Kidney (tissue), 13 donors: ENCODE measurements at regions not wholly inside any gene's neighbourhood (a gene's known extent, or its start where the extent isn't known, plus 50 kb on each side); places are given as distances from the start of the nearest gene placed in this dataset.

Experiments
- DNase-seq, 5 donors: peaks; one replicate each; pipeline ENCODE4 v3.0.0-alpha.2; 2013 to 2020
- FAIRE-seq: peaks from 2 replicates; lab custom pipeline; 2012; peaks lifted over from hg19 to GRCh38; lab: Jason Lieb, UNC
- H3K27ac ChIP-seq, 2 donors: one replicate each; pipeline ENCODE4 v1.7.0; 2013; ENCODE audit warnings: low read depth in 2 of 2, low read length in 2 of 2, inconsistent platforms in 1 of 2
- H3K27me3 ChIP-seq: one replicate; pipeline ENCODE4 v1.7.1; 2013; ENCODE audit warnings: low read length, inconsistent platforms; ENCODE audit not compliant: control insufficient read depth, insufficient read depth
- H3K36me3 ChIP-seq, 3 donors: one replicate each; pipeline versions ENCODE4 v1.7.0 to v1.7.1; 2013; ENCODE audit warnings: low read length in 3 of 3, control low read depth in 1 of 3, inconsistent platforms in 1 of 3; ENCODE audit not compliant: insufficient read depth in 3 of 3, control insufficient read depth in 2 of 3
- H3K4me1 ChIP-seq, 3 donors: one replicate each; pipeline versions ENCODE4 v1.7.0 to v1.7.1; 2013; ENCODE audit warnings: low read length in 3 of 3, inconsistent platforms in 1 of 3, low read depth in 1 of 3; ENCODE audit not compliant: control insufficient read depth in 2 of 3, insufficient read depth in 2 of 3
- H3K4me3 ChIP-seq, 3 donors: one replicate each; pipeline versions ENCODE4 v1.7.0 to v1.8.1; 2013; ENCODE audit warnings: low read length in 3 of 3, control low read depth in 1 of 3, inconsistent platforms in 1 of 3
- H3K9ac ChIP-seq, 3 donors: one replicate each; pipeline versions ENCODE4 v1.7.0 to v1.7.1; 2013; ENCODE audit warnings: low read length in 3 of 3, control low read depth in 1 of 3, inconsistent platforms in 1 of 3
- H3K9me3 ChIP-seq, 3 donors: one replicate each; pipeline versions ENCODE4 v1.7.0 to v1.7.1; 2013; ENCODE audit warnings: low read length in 3 of 3, control low read depth in 1 of 3, inconsistent platforms in 1 of 3; ENCODE audit not compliant: control insufficient read depth in 2 of 3, insufficient read depth in 1 of 3
- intact Hi-C: fragments of 100-400 bp; cut with DNase I; formaldehyde crosslinking; loops from one replicate; pipeline ENCODE4 v1.11.1; 2022
- TF ChIP-seq, protein P1 (sequence below): IDR thresholded peaks from 3 replicates; pipeline ENCODE4 v1.5.1; 2012; ENCODE audit warnings: mild to moderate bottlenecking, moderate library complexity, borderline replicate concordance; ENCODE audit not compliant: insufficient read depth; ENCODE audit errors: extremely low read depth
- donor health status: control.
- donor health status: control.
- donor health status: control.
- donor health status: control.
- donor health status: control.
- donor health status: DM: yes; HTN: yes; CAD: no.
- donor health status: Normal renal cell carcinoma (clear cell type).

DNA sequence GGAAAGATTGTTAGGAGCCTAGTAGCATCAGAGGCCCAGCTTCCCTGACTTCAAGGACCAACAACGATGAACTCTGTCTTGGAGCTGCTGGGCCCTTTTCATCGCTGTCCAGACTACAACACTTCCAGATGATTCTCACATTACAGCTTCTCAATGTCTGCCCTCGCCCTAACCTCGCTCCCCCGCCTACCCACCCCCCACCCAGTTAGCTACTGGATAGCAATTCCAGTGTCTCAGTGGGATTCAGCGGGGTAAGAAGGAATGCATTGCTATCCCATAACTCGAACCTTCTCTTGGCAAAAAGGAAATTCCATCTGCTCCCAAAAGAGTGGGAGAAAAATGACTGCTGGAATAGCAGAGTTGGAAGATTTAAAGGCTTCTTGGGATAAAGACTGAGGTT, 65.0 kb downstream of the RPL37A start:
- intact Hi-C loops: no loop called here
- Histone ChIP-seq H3K36me3 (no peaks in the 10 kb centered on the region), H3K4me3 (no peak overlapping the region), H3K4me1 (no peaks in the 10 kb centered on the region), H3K9me3 (no peaks in the 10 kb centered on the region), H3K27me3 (no peaks in the 10 kb centered on the region), H3K9ac (no peak overlapping the region), H3K27ac (no peak overlapping the region)
- FAIRE-seq (no peak), DNase-seq (peak in 1 of 5 donors; percentile 50)
- TF ChIP-seq, protein P1, sequence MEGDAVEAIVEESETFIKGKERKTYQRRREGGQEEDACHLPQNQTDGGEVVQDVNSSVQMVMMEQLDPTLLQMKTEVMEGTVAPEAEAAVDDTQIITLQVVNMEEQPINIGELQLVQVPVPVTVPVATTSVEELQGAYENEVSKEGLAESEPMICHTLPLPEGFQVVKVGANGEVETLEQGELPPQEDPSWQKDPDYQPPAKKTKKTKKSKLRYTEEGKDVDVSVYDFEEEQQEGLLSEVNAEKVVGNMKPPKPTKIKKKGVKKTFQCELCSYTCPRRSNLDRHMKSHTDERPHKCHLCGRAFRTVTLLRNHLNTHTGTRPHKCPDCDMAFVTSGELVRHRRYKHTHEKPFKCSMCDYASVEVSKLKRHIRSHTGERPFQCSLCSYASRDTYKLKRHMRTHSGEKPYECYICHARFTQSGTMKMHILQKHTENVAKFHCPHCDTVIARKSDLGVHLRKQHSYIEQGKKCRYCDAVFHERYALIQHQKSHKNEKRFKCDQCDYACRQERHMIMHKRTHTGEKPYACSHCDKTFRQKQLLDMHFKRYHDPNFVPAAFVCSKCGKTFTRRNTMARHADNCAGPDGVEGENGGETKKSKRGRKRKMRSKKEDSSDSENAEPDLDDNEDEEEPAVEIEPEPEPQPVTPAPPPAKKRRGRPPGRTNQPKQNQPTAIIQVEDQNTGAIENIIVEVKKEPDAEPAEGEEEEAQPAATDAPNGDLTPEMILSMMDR: no peak

DNA sequence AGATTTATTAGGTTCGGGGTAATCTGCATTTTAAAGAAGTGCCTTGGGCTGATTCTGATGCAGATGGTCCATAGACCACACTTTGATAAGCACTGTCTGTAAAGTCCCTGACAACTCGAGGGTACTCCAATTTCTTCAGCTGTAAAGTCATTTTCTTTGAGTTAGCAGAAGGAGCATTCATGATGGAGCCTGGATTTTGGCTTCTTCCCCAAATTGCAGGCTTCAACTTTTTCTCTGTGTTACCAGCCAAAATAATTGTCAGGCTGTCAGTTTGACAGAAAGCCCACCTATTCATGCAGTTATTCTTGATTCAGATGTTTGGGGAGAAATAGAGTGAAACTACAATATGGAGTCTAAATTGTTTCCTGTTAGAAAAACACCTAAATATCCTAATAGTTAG, 66.0 kb downstream of the RPL37A start:
- intact Hi-C loops: no loop called here
- DNase-seq (no peak), FAIRE-seq (no peak)
- Histone ChIP-seq H3K27me3 (no peaks in the 10 kb centered on the region), H3K36me3 (no peaks in the 10 kb centered on the region), H3K27ac (no peak overlapping the region), H3K9ac (no peak overlapping the region), H3K9me3 (no peaks in the 10 kb centered on the region), H3K4me1 (no peaks in the 10 kb centered on the region), H3K4me3 (no peak overlapping the region)
- TF ChIP-seq, protein P1: no peak

DNA sequence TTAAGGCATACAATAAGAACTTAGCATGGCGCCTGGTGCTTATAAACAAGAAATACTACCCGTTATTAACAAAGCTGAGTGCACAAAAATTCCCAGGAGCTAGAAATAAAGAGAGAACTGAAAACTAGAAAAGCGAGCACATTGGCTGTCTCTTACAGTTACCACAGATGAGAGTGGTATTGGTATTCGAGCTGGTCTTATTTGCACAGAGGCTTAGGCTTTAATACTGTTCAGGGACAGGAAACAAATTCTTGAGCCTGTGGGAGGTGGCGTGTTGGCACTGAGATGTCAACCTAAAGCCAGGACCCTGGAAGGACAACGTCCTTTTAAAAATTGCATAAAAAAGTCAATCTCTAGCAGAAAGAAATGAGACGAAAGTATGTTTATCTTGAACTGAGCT, 67.3 kb upstream of the IGFBP2 start:
- Histone ChIP-seq H3K4me1 (no peaks in the 10 kb centered on the region), H3K4me3 (no peak overlapping the region), H3K9me3 (peaks cover 0 to 2% (median 0%) of the 10 kb centered on the region in 3 donors), H3K27ac (no peak overlapping the region), H3K27me3 (no peaks in the 10 kb centered on the region), H3K36me3 (no peaks in the 10 kb centered on the region), H3K9ac (no peak overlapping the region)
- intact Hi-C loops: no loop called here
- FAIRE-seq (no peak), DNase-seq (no peak)
- TF ChIP-seq, protein P1: no peak

- intact Hi-C loops: no loop called here
Observed at GRCh38 chr2:216568576-216568975, 64.6 kb upstream of the IGFBP2 start.

More at GRCh38 chr2:216568576-216568975, 64.6 kb upstream of the IGFBP2 start:
- Histone ChIP-seq H3K36me3 (no peaks in the 10 kb centered on the region), H3K27ac (no peak overlapping the region), H3K4me3 (no peak overlapping the region), H3K4me1 (peaks cover 0 to 3% (median 0%) of the 10 kb centered on the region in 3 donors), H3K9me3 (peaks cover 0 to 9% (median 0%) of the 10 kb centered on the region in 3 donors), H3K9ac (no peak overlapping the region), H3K27me3 (no peaks in the 10 kb centered on the region)
- TF ChIP-seq, protein P1: no peak
- FAIRE-seq (no peak), DNase-seq (no peak)
